WTC11 (cell line): ENCODE measurements at regions not wholly inside any gene's neighbourhood (a gene's known extent, or its start where the extent isn't known, plus 50 kb on each side); places are given as distances from the start of the nearest gene placed in this dataset.

ENCODE experiments used
- ATAC-seq: fragments of 200-7000 bp; cut with Tn5 transposase; 2 replicates; pipeline ENCODE4 v1.10.0; 2021; ENCODE audit warnings: mild to moderate bottlenecking, moderate library complexity
- CTCF ChIA-PET: fragments of 300-600 bp; sonication (Branson Sonifier 250); formaldehyde crosslinking; loops from one replicate; lab custom pipeline; 2021; ENCODE audit warnings: antibody characterized with exemption; lab: Charles Lee
- POLR2A ChIA-PET: fragments of 350-600 bp; sonication (Branson Sonifier 250); formaldehyde crosslinking; loops from one replicate; lab custom pipeline; 2021; ENCODE audit warnings: antibody characterized with exemption; lab: Charles Lee
- DNase-seq: peaks from one replicate; pipeline ENCODE4 v3.0.0; 2021; ENCODE audit warnings: low spot score
- H3K27ac Mint-ChIP-seq: 2 replicates; pipeline ENCODE4 v1.8.0; 2021; ENCODE audit warnings: mixed read lengths
- H3K27me3 Mint-ChIP-seq: 2 replicates; pipeline ENCODE4 v1.8.0; 2021; ENCODE audit warnings: low read depth, mild to moderate bottlenecking, moderate library complexity, mixed read lengths
- H3K36me3 Mint-ChIP-seq: 2 replicates; pipeline ENCODE4 v1.8.0; 2021; ENCODE audit warnings: mixed read lengths
- H3K4me1 Mint-ChIP-seq: 2 replicates; pipeline ENCODE4 v1.8.0; 2022; ENCODE audit warnings: mixed read lengths
- H3K4me3 Mint-ChIP-seq: 2 replicates; pipeline ENCODE4 v1.8.0; 2021; ENCODE audit warnings: mild to moderate bottlenecking, moderate library complexity, mixed read lengths
- H3K9me3 Mint-ChIP-seq: 2 replicates; pipeline ENCODE4 v1.8.0; 2021; ENCODE audit warnings: mixed read lengths
- ATF1 ChIP-seq: sonication (generic); formaldehyde crosslinking; IDR thresholded peaks from 2 replicates; pipeline ENCODE4 v1.8.1; 2023; ENCODE audit warnings: mild to moderate bottlenecking, moderate library complexity, missing genetic modification reagents
- CBFB ChIP-seq: sonication (generic); formaldehyde crosslinking; IDR thresholded peaks from 2 replicates; pipeline ENCODE4 v1.8.1; 2022; ENCODE audit warnings: mild to moderate bottlenecking, low read depth, missing genetic modification reagents
- CDX4 ChIP-seq: fragments of 250-450 bp; sonication (Bioruptor Pico); IDR thresholded peaks from 2 replicates; pipeline ENCODE4 v1.9.0; 2021; ENCODE audit warnings: moderate library complexity, mild to moderate bottlenecking, inconsistent platforms, borderline replicate concordance
- ELF4 ChIP-seq: sonication (generic); formaldehyde crosslinking; IDR thresholded peaks from 2 replicates; pipeline ENCODE4 v1.8.1; 2022; ENCODE audit warnings: low read depth, mild to moderate bottlenecking, moderate library complexity, missing genetic modification reagents
- EMX1 ChIP-seq: fragments of 250-450 bp; sonication (Bioruptor Pico); IDR thresholded peaks from 2 replicates; pipeline ENCODE4 v1.8.0; 2021; ENCODE audit warnings: mild to moderate bottlenecking
- ERG ChIP-seq: fragments of 250-450 bp; sonication (Bioruptor Pico); IDR thresholded peaks from 2 replicates; pipeline ENCODE4 v1.8.0; 2021; ENCODE audit warnings: mild to moderate bottlenecking
- GRHL2 ChIP-seq: fragments of 250-450 bp; sonication (Bioruptor Pico); IDR thresholded peaks from 2 replicates; pipeline ENCODE4 v1.8.0; 2022; ENCODE audit warnings: mild to moderate bottlenecking, moderate library complexity; ENCODE audit not compliant: insufficient replicate concordance, severe bottlenecking
- HMGA2 ChIP-seq: fragments of 250-450 bp; sonication (Bioruptor Pico); IDR thresholded peaks from 2 replicates; pipeline ENCODE4 v1.4.0; 2021; ENCODE audit warnings: mild to moderate bottlenecking, moderate library complexity
- IRF2 ChIP-seq: sonication (generic); formaldehyde crosslinking; IDR thresholded peaks from 2 replicates; pipeline ENCODE4 v1.8.0; 2022; ENCODE audit warnings: low read depth, missing genetic modification reagents, borderline replicate concordance
- MYBL2 ChIP-seq: sonication (generic); formaldehyde crosslinking; IDR thresholded peaks from 2 replicates; pipeline ENCODE4 v1.8.1; 2023; ENCODE audit warnings: mild to moderate bottlenecking, moderate library complexity, missing genetic modification reagents
- NFATC4 ChIP-seq: fragments of 250-450 bp; sonication (Bioruptor Pico); IDR thresholded peaks from 2 replicates; pipeline ENCODE4 v1.9.0; 2021; ENCODE audit warnings: mild to moderate bottlenecking
- NR3C1 ChIP-seq: sonication (generic); formaldehyde crosslinking; conservative IDR thresholded peaks from 2 replicates; pipeline ENCODE4 v1.8.1; 2023; ENCODE audit warnings: low read depth, mild to moderate bottlenecking, missing genetic modification reagents
- OVOL2 ChIP-seq: fragments of 250-450 bp; sonication (Bioruptor Pico); IDR thresholded peaks from 2 replicates; pipeline ENCODE4 v1.9.0; 2021; ENCODE audit warnings: mild to moderate bottlenecking, borderline replicate concordance
- SMAD3 ChIP-seq: sonication (generic); formaldehyde crosslinking; IDR thresholded peaks from 2 replicates; pipeline ENCODE4 v1.8.0; 2022; ENCODE audit warnings: missing genetic modification reagents, mild to moderate bottlenecking, borderline replicate concordance
- STAT6 ChIP-seq: sonication (generic); formaldehyde crosslinking; conservative IDR thresholded peaks from 2 replicates; pipeline ENCODE4 v1.8.1; 2023; ENCODE audit warnings: mild to moderate bottlenecking, low read depth, missing genetic modification reagents, moderate library complexity
- USF2 ChIP-seq: sonication (generic); formaldehyde crosslinking; IDR thresholded peaks from 2 replicates; pipeline ENCODE4 v1.8.1; 2023; ENCODE audit warnings: mild to moderate bottlenecking, missing genetic modification reagents, moderate library complexity
- ZBTB21 ChIP-seq: sonication (generic); formaldehyde crosslinking; IDR thresholded peaks from 2 replicates; pipeline ENCODE4 v1.8.1; 2023; ENCODE audit warnings: mild to moderate bottlenecking, missing genetic modification reagents, borderline replicate concordance
- ZBTB43 ChIP-seq: sonication (generic); formaldehyde crosslinking; IDR thresholded peaks from 2 replicates; pipeline ENCODE4 v1.8.1; 2023; ENCODE audit warnings: mild to moderate bottlenecking, missing genetic modification reagents
- ZMAT4 ChIP-seq: fragments of 250-450 bp; sonication (Bioruptor Pico); IDR thresholded peaks from 2 replicates; pipeline ENCODE4 v1.9.0; 2021; ENCODE audit warnings: mild to moderate bottlenecking
- ZNF532 ChIP-seq: fragments of 250-450 bp; sonication (Bioruptor Pico); IDR thresholded peaks from 2 replicates; pipeline ENCODE4 v1.9.0; 2021; ENCODE audit warnings: mild to moderate bottlenecking, borderline replicate concordance

- POLR2A ChIA-PET = no interaction called here
- Mint-ChIP-seq H3K9me3 (peaks cover 81% of the 10 kb centered on the region), H3K36me3 (peaks cover 65% of the 10 kb centered on the region), H3K27me3 (peaks cover 15% of the 10 kb centered on the region; the same call in 1 of the 2 replicates), H3K4me3 (no peak overlapping the region), H3K4me1 (no peaks in the 10 kb centered on the region), H3K27ac (no peak overlapping the region)
- no peak for TF ChIP-seq USF2 (CRISPR knock-in tag)
- no peak for TF ChIP-seq MYBL2 (CRISPR knock-in tag)
- no peak for TF ChIP-seq ELF4 (CRISPR knock-in tag)
- no peak for TF ChIP-seq IRF2 (CRISPR knock-in tag)
- no peak for TF ChIP-seq HMGA2 (CRISPR knock-in tag)
- no peak for TF ChIP-seq CBFB (CRISPR knock-in tag)
- no peak for TF ChIP-seq NR3C1 (CRISPR knock-in tag)
- no peak for TF ChIP-seq ZBTB43 (CRISPR knock-in tag)
- no peak for TF ChIP-seq EMX1 (CRISPR knock-in tag)
- no peak for TF ChIP-seq NFATC4 (CRISPR knock-in tag)
- TF ChIP-seq ZNF532 (CRISPR knock-in tag) = no peak
- no peak for TF ChIP-seq GRHL2 (CRISPR knock-in tag)
- no peak for TF ChIP-seq OVOL2 (CRISPR knock-in tag)
- TF ChIP-seq ATF1 = no peak
- TF ChIP-seq SMAD3 (CRISPR knock-in tag) = no peak
- no peak for TF ChIP-seq CDX4
- TF ChIP-seq ZBTB21 (CRISPR knock-in tag) = no peak
- no peak for TF ChIP-seq ERG (CRISPR knock-in tag)
- no peak for TF ChIP-seq ZMAT4 (CRISPR knock-in tag)
- no peak for TF ChIP-seq STAT6
- CTCF ChIA-PET = no interaction called here
- DNase-seq = no peak
- ATAC-seq = no peak
Measured at GRCh38 chr16:5581908-5582307, 484.3 kb upstream of the EEF2KMT start.
